Stimulated activated CD8-positive, alpha-beta memory T cell treated with anti-CD3 and anti-CD28 coated beads, Interleukin-4, amount 100 ng/mL, for 1 hour (primary cell): ENCODE measurements at regions not wholly inside any gene's neighbourhood (a gene's known extent, or its start where the extent isn't known, plus 50 kb on each side); places are given as distances from the start of the nearest gene placed in this dataset.

Experiments used
- DNase-seq, 2 donors: peaks; one replicate each; pipeline ENCODE4 v3.0.0-alpha.2; 2020; ENCODE audit warnings: low read depth in 2 of 2, low spot score in 1 of 2

- DNase-seq = no peak
Observed at GRCh38 chr4:19910861-19911525, 340.7 kb upstream of the SLIT2 start.

GRCh38 chr4:19905024-19905423, 346.7 kb upstream of the SLIT2 start:
- no peak for DNase-seq

- DNase-seq = no peak
Observed at GRCh38 chr4:19888587-19888986, 363.1 kb upstream of the SLIT2 start.

GRCh38 chr4:19883841-19884240, 367.9 kb upstream of the SLIT2 start:
- no peak for DNase-seq

GRCh38 chr4:19880206-19880605, 371.5 kb upstream of the SLIT2 start:
- DNase-seq = no peak

- DNase-seq = no peak
Observed at GRCh38 chr4:19879330-19879729, 372.4 kb upstream of the SLIT2 start.

GRCh38 chr4:19857991-19858390, 393.7 kb upstream of the SLIT2 start:
- no peak for DNase-seq

- no peak for DNase-seq
Observed at GRCh38 chr4:19857380-19857779, 394.3 kb upstream of the SLIT2 start.

- no peak for DNase-seq
Observed at GRCh38 chr4:19850909-19851308, 400.8 kb upstream of the SLIT2 start.

GRCh38 chr4:19844446-19844845, 407.3 kb upstream of the SLIT2 start:
- DNase-seq = no peak

- DNase-seq = no peak
Observed at GRCh38 chr4:19842471-19842870, 409.2 kb upstream of the SLIT2 start.

GRCh38 chr4:19838858-19839257, 412.8 kb upstream of the SLIT2 start:
- DNase-seq = no peak

GRCh38 chr4:19835429-19835828, 416.3 kb upstream of the SLIT2 start:
- DNase-seq = no peak

GRCh38 chr4:19832411-19832810, 419.3 kb upstream of the SLIT2 start:
- DNase-seq = no peak

- DNase-seq = no peak
Observed at GRCh38 chr4:19831644-19832285, 419.9 kb upstream of the SLIT2 start.

- no peak for DNase-seq
Observed at GRCh38 chr4:19829101-19829500, 422.6 kb upstream of the SLIT2 start.

- no peak for DNase-seq
Observed at GRCh38 chr4:19823781-19824180, 427.9 kb upstream of the SLIT2 start.

GRCh38 chr4:19819737-19820136, 432.0 kb upstream of the SLIT2 start:
- DNase-seq = no peak

- no peak for DNase-seq
Observed at GRCh38 chr4:19809989-19810388, 441.7 kb upstream of the SLIT2 start.

GRCh38 chr4:19807505-19807904, 444.2 kb upstream of the SLIT2 start:
- DNase-seq = no peak

GRCh38 chr4:19806865-19807264, 444.8 kb upstream of the SLIT2 start:
- no peak for DNase-seq

GRCh38 chr4:19803406-19803805, 448.3 kb upstream of the SLIT2 start:
- no peak for DNase-seq

- DNase-seq = no peak
Observed at GRCh38 chr4:19793831-19794230, 457.9 kb upstream of the SLIT2 start.
